Ovary (tissue), 7 donors: ENCODE measurements at regions not wholly inside any gene's neighbourhood (a gene's known extent, or its start where the extent isn't known, plus 50 kb on each side); places are given as distances from the start of the nearest gene placed in this dataset.

Source experiments
- DNase-seq, 5 donors: peaks; one replicate each; pipeline ENCODE4 v3.0.0-alpha.2; 2019 to 2020
- H3K27ac ChIP-seq, 2 donors: fragments of 200-600 bp; one replicate each; pipeline versions ENCODE4 v1.5.1 to v1.8.0; 2019 to 2022
- H3K27me3 ChIP-seq: fragments of 200-600 bp; one replicate; pipeline ENCODE4 v1.8.0; 2022
- H3K36me3 ChIP-seq: fragments of 200-600 bp; sonication (generic); one replicate; pipeline ENCODE4 v1.5.1; 2019
- H3K4me1 ChIP-seq: one replicate; pipeline ENCODE4 v1.8.1; 2013; ENCODE audit warnings: mild to moderate bottlenecking, moderate library complexity; ENCODE audit not compliant: insufficient read depth
- H3K4me3 ChIP-seq: fragments of 200-600 bp; sonication (generic); one replicate; pipeline ENCODE4 v1.5.1; 2017
- H3K9me3 ChIP-seq, 2 donors: fragments of 200-600 bp in 1 of 2; sonication (generic) in 1 of 2; one replicate each; pipeline versions ENCODE4 v1.5.1 to v1.8.1; 2013 to 2019; ENCODE audit warnings: mild to moderate bottlenecking in 1 of 2, moderate library complexity in 1 of 2
- CTCF ChIP-seq, 3 donors: fragments of 450-650 bp in 2 of 3; fragments of 200-600 bp in 1 of 3; IDR thresholded peaks; one replicate each; pipeline versions ENCODE4 v1.5.1 to v1.8.0; 2016 to 2022; ENCODE audit warnings: antibody characterized with exemption in 3 of 3, mild to moderate bottlenecking in 1 of 3
- EP300 ChIP-seq: sonication (generic); formaldehyde crosslinking; IDR thresholded peaks from one replicate; pipeline ENCODE4 v1.6.1; 2017; ENCODE audit warnings: antibody characterized with exemption
- POLR2A ChIP-seq: fragments of 450-650 bp; IDR thresholded peaks from one replicate; pipeline ENCODE4 v1.6.1; 2017; ENCODE audit warnings: antibody characterized with exemption, mild to moderate bottlenecking, moderate library complexity
- WGBS, 3 donors: extraction: QIAGEN DNeasy Blood & Tissue Kit in 1 of 3; methylation state at CpG; one replicate each; pipeline versions ENCODE4 v1.1.5 to v1.1.7; 2013 to 2017; 5-methylcytosine and 5-hydroxymethylcytosine counted together
- intact Hi-C, 4 donors: fragments of 100-400 bp; cut with DNase I; formaldehyde crosslinking; loops; one replicate each; pipeline versions ENCODE4 v1.11.0 to v1.15.1; 2022 to 2023
- donor health status: DM: no; HTN: no; CAD: no; lungs with moderate emphysema.
- donor health status: DM: no; HTN: no; CAD: no.
- donor health status: Bipolar disorder and iron deficiency.
- donor health status: DM: no; HTN: no; CAD: no.
- donor health status: DM: yes; HTN: yes; CAD: no.

GRCh38 chr2:16125614-16126516 lies 185.5 kb downstream of the MYCN start:
- Histone ChIP-seq H3K4me1 (no peaks in the 10 kb centered on the region), H3K36me3 (no peaks in the 10 kb centered on the region), H3K27ac (no peak overlapping the region), H3K4me3 (no peak overlapping the region), H3K27me3 (no peaks in the 10 kb centered on the region), H3K9me3 (no peaks in the 10 kb centered on the region)
- WGBS, 3 donors, result 60 to 81% (median 76%) methylated on average over 18 of the region's 18 CpGs
- TF ChIP-seq CTCF (IDR thresholded peaks at IDR 0.05) (no peak), POLR2A (no peak), EP300 (no peak)
- intact Hi-C loops, result no loop called here
- DNase-seq, result no peak

GRCh38 chr2:16124881-16125613 lies 184.7 kb downstream of the MYCN start:
- Histone ChIP-seq H3K9me3 (no peaks in the 10 kb centered on the region), H3K4me3 (no peak overlapping the region), H3K27ac (no peak overlapping the region), H3K27me3 (no peaks in the 10 kb centered on the region), H3K4me1 (no peaks in the 10 kb centered on the region), H3K36me3 (no peaks in the 10 kb centered on the region)
- intact Hi-C loops, result no loop called here
- WGBS, 3 donors, result 69 to 83% (median 78%) methylated on average over 8 of the region's 8 CpGs
- no peak for DNase-seq
- no peak for TF ChIP-seq EP300
- no peak for TF ChIP-seq CTCF (IDR thresholded peaks at IDR 0.05)
- no peak for TF ChIP-seq POLR2A

GRCh38 chr2:16123856-16124780 lies 183.8 kb downstream of the MYCN start:
- Histone ChIP-seq H3K9me3 (no peaks in the 10 kb centered on the region), H3K27ac (no peak overlapping the region), H3K4me1 (no peaks in the 10 kb centered on the region), H3K4me3 (no peak overlapping the region), H3K36me3 (no peaks in the 10 kb centered on the region), H3K27me3 (no peaks in the 10 kb centered on the region)
- 69 to 71% (median 70%) methylated on average over 10 of the region's 10 CpGs for WGBS, 3 donors
- no peak for DNase-seq
- TF ChIP-seq EP300 (no peak), CTCF (IDR thresholded peaks at IDR 0.05) (no peak), POLR2A (no peak)
- intact Hi-C loops, result no loop called here

GRCh38 chr2:16123421-16123820 lies 183.1 kb downstream of the MYCN start:
- TF ChIP-seq POLR2A (no peak), EP300 (no peak), CTCF (IDR thresholded peaks at IDR 0.05) (no peak)
- H3K9me3 ChIP-seq, result no peaks in the 10 kb centered on the region
- DNase-seq, result no peak
- H3K36me3 ChIP-seq, result no peaks in the 10 kb centered on the region
- H3K27ac ChIP-seq, result no peak overlapping the region
- WGBS, 3 donors, result 61 to 75% (median 74%) methylated on average over 8 of the region's 8 CpGs
- intact Hi-C loops, result no loop called here
- H3K4me1 ChIP-seq, result no peaks in the 10 kb centered on the region
- no peak overlapping the region for H3K4me3 ChIP-seq
- H3K27me3 ChIP-seq, result no peaks in the 10 kb centered on the region
